ENCODE measurements at regions not wholly inside any gene's neighbourhood (a gene's known extent, or its start where the extent isn't known, plus 50 kb on each side); places are given as distances from the start of the nearest gene placed in this dataset.

- Mint-ChIP-seq H3K27me3 (peaks cover 17% of the 10 kb centered on the region), H3K36me3 (no peaks in the 10 kb centered on the region), H3K27ac (no peak overlapping the region), H3K4me3 (no peak overlapping the region), H3K4me1 (peaks cover 11% of the 10 kb centered on the region), H3K9me3 (no peaks in the 10 kb centered on the region)
- DNase-seq, result no peak
Observed at GRCh38 chr20:57998276-57998675, 230.2 kb downstream of the ANKRD60 start.

GRCh38 chr20:57996936-57997890 is 231.2 kb downstream of the ANKRD60 start:
- H3K27ac Mint-ChIP-seq, result no peak overlapping the region

GRCh38 chr20:57996465-57996864 is 232.0 kb downstream of the ANKRD60 start:
- H3K27me3 Mint-ChIP-seq, result peaks cover 17% of the 10 kb centered on the region
- no peak for DNase-seq
- H3K9me3 Mint-ChIP-seq, result no peaks in the 10 kb centered on the region
- H3K27ac Mint-ChIP-seq, result no peak overlapping the region
- peaks cover 11% of the 10 kb centered on the region for H3K4me1 Mint-ChIP-seq
- no peaks in the 10 kb centered on the region for H3K36me3 Mint-ChIP-seq
- H3K4me3 Mint-ChIP-seq, result no peak overlapping the region

More at GRCh38 chr20:57996936-57997890, 231.2 kb downstream of the ANKRD60 start:
- Mint-ChIP-seq H3K27me3 (peaks cover 17% of the 10 kb centered on the region), H3K36me3 (no peaks in the 10 kb centered on the region), H3K4me3 (no peak overlapping the region), H3K4me1 (peaks cover 11% of the 10 kb centered on the region), H3K9me3 (no peaks in the 10 kb centered on the region)
- DNase-seq, result no peak

GRCh38 chr20:57995381-57995977 is 233.0 kb downstream of the ANKRD60 start:
- Mint-ChIP-seq H3K36me3 (no peaks in the 10 kb centered on the region), H3K27ac (no peak overlapping the region), H3K4me3 (no peak overlapping the region), H3K4me1 (peaks cover 11% of the 10 kb centered on the region), H3K27me3 (peaks cover 20% of the 10 kb centered on the region), H3K9me3 (no peaks in the 10 kb centered on the region)
- DNase-seq, result no peak

- H3K27ac Mint-ChIP-seq, result no peak overlapping the region
- no peak for DNase-seq
- H3K36me3 Mint-ChIP-seq, result no peaks in the 10 kb centered on the region
- H3K9me3 Mint-ChIP-seq, result no peaks in the 10 kb centered on the region
- peaks cover 24% of the 10 kb centered on the region for H3K27me3 Mint-ChIP-seq
- H3K4me1 Mint-ChIP-seq, result peaks cover 1% of the 10 kb centered on the region
- no peak overlapping the region for H3K4me3 Mint-ChIP-seq
Observed at GRCh38 chr20:57993716-57994431, 234.6 kb downstream of the ANKRD60 start.

GRCh38 chr20:57991211-57991881 is 237.1 kb downstream of the ANKRD60 start:
- no peak overlapping the region for H3K4me3 Mint-ChIP-seq
- H3K4me1 Mint-ChIP-seq, result no peaks in the 10 kb centered on the region
- H3K36me3 Mint-ChIP-seq, result no peaks in the 10 kb centered on the region
- no peak overlapping the region for H3K27ac Mint-ChIP-seq
- DNase-seq, result peak; percentile 6
- no peaks in the 10 kb centered on the region for H3K9me3 Mint-ChIP-seq
- peaks cover 7% of the 10 kb centered on the region for H3K27me3 Mint-ChIP-seq

- no peaks in the 10 kb centered on the region for H3K9me3 Mint-ChIP-seq
- no peaks in the 10 kb centered on the region for H3K36me3 Mint-ChIP-seq
- no peak for DNase-seq
- no peak overlapping the region for H3K27ac Mint-ChIP-seq
- no peaks in the 10 kb centered on the region for H3K4me1 Mint-ChIP-seq
- H3K27me3 Mint-ChIP-seq, result peaks cover 7% of the 10 kb centered on the region
- no peak overlapping the region for H3K4me3 Mint-ChIP-seq
Observed at GRCh38 chr20:57990396-57990987, 238.0 kb downstream of the ANKRD60 start.

GRCh38 chr20:57988828-57989227 is 239.6 kb downstream of the ANKRD60 start:
- Mint-ChIP-seq H3K4me1 (no peaks in the 10 kb centered on the region), H3K4me3 (no peak overlapping the region), H3K9me3 (no peaks in the 10 kb centered on the region), H3K27ac (no peak overlapping the region), H3K36me3 (no peaks in the 10 kb centered on the region), H3K27me3 (peaks cover 10% of the 10 kb centered on the region)
- DNase-seq, result no peak

GRCh38 chr20:57988422-57988821 is 240.0 kb downstream of the ANKRD60 start:
- H3K9me3 Mint-ChIP-seq, result no peaks in the 10 kb centered on the region
- no peaks in the 10 kb centered on the region for H3K36me3 Mint-ChIP-seq
- peaks cover 11% of the 10 kb centered on the region for H3K27me3 Mint-ChIP-seq
- H3K4me3 Mint-ChIP-seq, result no peak overlapping the region
- no peaks in the 10 kb centered on the region for H3K4me1 Mint-ChIP-seq
- DNase-seq, result no peak
- no peak overlapping the region for H3K27ac Mint-ChIP-seq

- no peak overlapping the region for H3K27ac Mint-ChIP-seq
- no peaks in the 10 kb centered on the region for H3K9me3 Mint-ChIP-seq
- no peak for DNase-seq
- no peaks in the 10 kb centered on the region for H3K36me3 Mint-ChIP-seq
- H3K4me1 Mint-ChIP-seq, result no peaks in the 10 kb centered on the region
- peaks cover 11% of the 10 kb centered on the region for H3K27me3 Mint-ChIP-seq
- H3K4me3 Mint-ChIP-seq, result no peak overlapping the region
Observed at GRCh38 chr20:57987659-57988058, 240.8 kb downstream of the ANKRD60 start.

- Mint-ChIP-seq H3K36me3 (no peaks in the 10 kb centered on the region), H3K4me3 (no peak overlapping the region), H3K27me3 (peaks cover 11% of the 10 kb centered on the region), H3K27ac (no peak overlapping the region), H3K4me1 (no peaks in the 10 kb centered on the region), H3K9me3 (no peaks in the 10 kb centered on the region)
- no peak for DNase-seq
Observed at GRCh38 chr20:57986666-57987065, 241.8 kb downstream of the ANKRD60 start.

GRCh38 chr20:57985278-57985677 is 243.2 kb downstream of the ANKRD60 start:
- no peak for DNase-seq
- H3K9me3 Mint-ChIP-seq, result no peaks in the 10 kb centered on the region
- no peaks in the 10 kb centered on the region for H3K4me1 Mint-ChIP-seq
- H3K27ac Mint-ChIP-seq, result no peak overlapping the region
- no peak overlapping the region for H3K4me3 Mint-ChIP-seq
- H3K36me3 Mint-ChIP-seq, result no peaks in the 10 kb centered on the region
- H3K27me3 Mint-ChIP-seq, result peaks cover 7% of the 10 kb centered on the region

- no peaks in the 10 kb centered on the region for H3K4me1 Mint-ChIP-seq
- no peak overlapping the region for H3K4me3 Mint-ChIP-seq
- no peaks in the 10 kb centered on the region for H3K9me3 Mint-ChIP-seq
- H3K27me3 Mint-ChIP-seq, result peaks cover 4% of the 10 kb centered on the region
- no peak overlapping the region for H3K27ac Mint-ChIP-seq
- no peak for DNase-seq
- H3K36me3 Mint-ChIP-seq, result no peaks in the 10 kb centered on the region
Observed at GRCh38 chr20:57983082-57983481, 245.4 kb downstream of the ANKRD60 start.

- no peak overlapping the region for H3K27ac Mint-ChIP-seq
- H3K4me1 Mint-ChIP-seq, result no peaks in the 10 kb centered on the region
- H3K4me3 Mint-ChIP-seq, result no peak overlapping the region
- H3K9me3 Mint-ChIP-seq, result no peaks in the 10 kb centered on the region
- H3K36me3 Mint-ChIP-seq, result no peaks in the 10 kb centered on the region
- DNase-seq, result no peak
- H3K27me3 Mint-ChIP-seq, result peaks cover 4% of the 10 kb centered on the region
Observed at GRCh38 chr20:57980506-57980905, 247.9 kb downstream of the ANKRD60 start.
